ENCODE measurements at regions not wholly inside any gene's neighbourhood (a gene's known extent, or its start where the extent isn't known, plus 50 kb on each side); places are given as distances from the start of the nearest gene placed in this dataset.

GRCh38 chr4:107391630-107392028, 328.4 kb downstream of the PAPSS1 start:
- no peaks in the 10 kb centered on the region for H3K27me3 Mint-ChIP-seq (ENCODE audit: unreplicated experiment)
- no peak overlapping the region for H3K4me3 Mint-ChIP-seq (ENCODE audit: unreplicated experiment)
- H3K36me3 Mint-ChIP-seq (ENCODE audit: unreplicated experiment) = no peaks in the 10 kb centered on the region
- no peaks in the 10 kb centered on the region for H3K9me3 Mint-ChIP-seq (ENCODE audit: unreplicated experiment)
- H3K4me1 Mint-ChIP-seq (ENCODE audit: unreplicated experiment) = peaks cover 8% of the 10 kb centered on the region
- no peak overlapping the region for H3K27ac Mint-ChIP-seq (ENCODE audit: unreplicated experiment)
- no peak for DNase-seq (ENCODE audit: extremely low spot score, unreplicated experiment)
- TF ChIP-seq, protein P1, sequence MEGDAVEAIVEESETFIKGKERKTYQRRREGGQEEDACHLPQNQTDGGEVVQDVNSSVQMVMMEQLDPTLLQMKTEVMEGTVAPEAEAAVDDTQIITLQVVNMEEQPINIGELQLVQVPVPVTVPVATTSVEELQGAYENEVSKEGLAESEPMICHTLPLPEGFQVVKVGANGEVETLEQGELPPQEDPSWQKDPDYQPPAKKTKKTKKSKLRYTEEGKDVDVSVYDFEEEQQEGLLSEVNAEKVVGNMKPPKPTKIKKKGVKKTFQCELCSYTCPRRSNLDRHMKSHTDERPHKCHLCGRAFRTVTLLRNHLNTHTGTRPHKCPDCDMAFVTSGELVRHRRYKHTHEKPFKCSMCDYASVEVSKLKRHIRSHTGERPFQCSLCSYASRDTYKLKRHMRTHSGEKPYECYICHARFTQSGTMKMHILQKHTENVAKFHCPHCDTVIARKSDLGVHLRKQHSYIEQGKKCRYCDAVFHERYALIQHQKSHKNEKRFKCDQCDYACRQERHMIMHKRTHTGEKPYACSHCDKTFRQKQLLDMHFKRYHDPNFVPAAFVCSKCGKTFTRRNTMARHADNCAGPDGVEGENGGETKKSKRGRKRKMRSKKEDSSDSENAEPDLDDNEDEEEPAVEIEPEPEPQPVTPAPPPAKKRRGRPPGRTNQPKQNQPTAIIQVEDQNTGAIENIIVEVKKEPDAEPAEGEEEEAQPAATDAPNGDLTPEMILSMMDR (IDR thresholded peaks at IDR 0.05) = no peak

GRCh38 chr4:107391009-107391629, 328.9 kb downstream of the PAPSS1 start:
- Mint-ChIP-seq H3K27ac (ENCODE audit: unreplicated experiment) (no peak overlapping the region), H3K27me3 (ENCODE audit: unreplicated experiment) (no peaks in the 10 kb centered on the region), H3K36me3 (ENCODE audit: unreplicated experiment) (no peaks in the 10 kb centered on the region), H3K4me1 (ENCODE audit: unreplicated experiment) (peaks cover 8% of the 10 kb centered on the region), H3K4me3 (ENCODE audit: unreplicated experiment) (no peak overlapping the region), H3K9me3 (ENCODE audit: unreplicated experiment) (no peaks in the 10 kb centered on the region)
- no peak for DNase-seq (ENCODE audit: extremely low spot score, unreplicated experiment)
- TF ChIP-seq, protein P1 (IDR thresholded peaks at IDR 0.05) = no peak

DNA sequence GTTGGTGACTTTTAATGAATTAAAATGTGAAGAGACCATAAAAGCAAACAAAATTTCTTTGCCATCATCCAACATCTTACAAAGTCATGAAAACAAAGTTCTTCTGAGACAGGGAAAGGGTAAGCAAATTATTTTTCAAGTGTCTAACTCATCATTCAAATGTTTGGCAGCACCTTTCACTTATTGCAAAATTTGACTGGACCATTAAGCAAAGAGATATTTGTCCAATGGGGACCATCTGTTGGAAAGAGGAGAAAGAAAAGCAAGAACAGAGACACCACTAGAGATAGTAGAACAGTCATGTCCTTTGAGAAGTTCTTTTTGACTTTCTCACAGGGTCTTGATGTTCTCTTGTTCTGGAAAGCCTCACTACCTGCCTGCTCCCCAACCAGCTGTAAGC, 330.1 kb downstream of the PAPSS1 start:
- TF ChIP-seq, protein P1 (IDR thresholded peaks at IDR 0.05) = no peak

DNA sequence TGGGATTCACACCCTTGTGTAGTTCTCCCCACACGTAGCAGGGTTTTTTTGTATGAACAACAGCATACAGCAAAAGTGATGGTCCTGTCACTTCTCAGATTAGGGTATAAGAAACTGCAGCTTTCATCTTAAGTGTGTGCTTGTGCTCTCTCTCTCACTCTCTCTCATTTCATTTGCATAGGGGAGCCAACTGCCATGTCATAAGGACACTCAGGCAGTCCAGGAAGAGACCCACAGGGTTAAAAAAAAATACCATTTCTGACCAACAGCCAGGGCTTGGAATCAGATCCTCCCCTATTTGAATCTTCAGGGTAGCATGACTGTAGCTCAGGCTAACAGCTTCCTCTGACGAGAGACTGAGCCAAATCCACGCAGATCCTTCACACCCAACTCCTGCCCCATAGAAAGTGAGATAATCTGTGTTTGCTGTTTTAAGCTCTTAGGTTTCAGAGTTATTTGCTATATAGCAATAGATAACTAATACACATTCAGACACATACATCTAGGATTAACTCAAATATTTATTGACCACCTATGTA, 331.2 kb downstream of the PAPSS1 start:
- no peak for DNase-seq (ENCODE audit: extremely low spot score, unreplicated experiment)
- Mint-ChIP-seq H3K9me3 (ENCODE audit: unreplicated experiment) (no peaks in the 10 kb centered on the region), H3K27ac (ENCODE audit: unreplicated experiment) (no peak overlapping the region), H3K4me3 (ENCODE audit: unreplicated experiment) (no peak overlapping the region), H3K4me1 (ENCODE audit: unreplicated experiment) (peaks cover 8% of the 10 kb centered on the region), H3K27me3 (ENCODE audit: unreplicated experiment) (no peaks in the 10 kb centered on the region), H3K36me3 (ENCODE audit: unreplicated experiment) (no peaks in the 10 kb centered on the region)
- TF ChIP-seq, protein P1 (IDR thresholded peaks at IDR 0.05) = no peak

More for the DNA sequence above, 330.1 kb downstream of the PAPSS1 start:
- no peak for DNase-seq (ENCODE audit: extremely low spot score, unreplicated experiment)
- Mint-ChIP-seq H3K27me3 (ENCODE audit: unreplicated experiment) (no peaks in the 10 kb centered on the region), H3K4me3 (ENCODE audit: unreplicated experiment) (no peak overlapping the region), H3K27ac (ENCODE audit: unreplicated experiment) (no peak overlapping the region), H3K36me3 (ENCODE audit: unreplicated experiment) (no peaks in the 10 kb centered on the region), H3K9me3 (ENCODE audit: unreplicated experiment) (no peaks in the 10 kb centered on the region), H3K4me1 (ENCODE audit: unreplicated experiment) (peaks cover 8% of the 10 kb centered on the region)

- DNase-seq (ENCODE audit: extremely low spot score, unreplicated experiment) = no peak
- H3K4me3 Mint-ChIP-seq (ENCODE audit: unreplicated experiment) = no peak overlapping the region
- peaks cover 15% of the 10 kb centered on the region for H3K4me1 Mint-ChIP-seq (ENCODE audit: unreplicated experiment)
- H3K27ac Mint-ChIP-seq (ENCODE audit: unreplicated experiment) = no peak overlapping the region
- no peaks in the 10 kb centered on the region for H3K9me3 Mint-ChIP-seq (ENCODE audit: unreplicated experiment)
- H3K27me3 Mint-ChIP-seq (ENCODE audit: unreplicated experiment) = no peaks in the 10 kb centered on the region
- H3K36me3 Mint-ChIP-seq (ENCODE audit: unreplicated experiment) = no peaks in the 10 kb centered on the region
- TF ChIP-seq, protein P1 (IDR thresholded peaks at IDR 0.05) = no peak
Measured at GRCh38 chr4:107380836-107381438, 339.1 kb downstream of the PAPSS1 start.

All from osteocyte (in vitro differentiated cells).